Ovary (tissue), 3 donors: ENCODE measurements at regions not wholly inside any gene's neighbourhood (a gene's known extent, or its start where the extent isn't known, plus 50 kb on each side); places are given as distances from the start of the nearest gene placed in this dataset.

Source experiments
- CTCF ChIP-seq, 3 donors: fragments of 450-650 bp in 2 of 3; fragments of 200-600 bp in 1 of 3; IDR thresholded peaks; one replicate each; pipeline versions ENCODE4 v1.5.1 to v1.8.0; 2016 to 2022; ENCODE audit warnings: antibody characterized with exemption in 3 of 3, mild to moderate bottlenecking in 1 of 3
- EP300 ChIP-seq: sonication (generic); formaldehyde crosslinking; IDR thresholded peaks from one replicate; pipeline ENCODE4 v1.6.1; 2017; ENCODE audit warnings: antibody characterized with exemption
- POLR2A ChIP-seq: fragments of 450-650 bp; IDR thresholded peaks from one replicate; pipeline ENCODE4 v1.6.1; 2017; ENCODE audit warnings: antibody characterized with exemption, mild to moderate bottlenecking, moderate library complexity
- donor health status: DM: no; HTN: no; CAD: no.

- TF ChIP-seq POLR2A = no peak
- no peak for TF ChIP-seq CTCF (IDR thresholded peaks at IDR 0.05)
- no peak for TF ChIP-seq EP300
Measured at GRCh38 chr7:46424934-46425333, 503.9 kb upstream of the IGFBP3 start.
